ENCODE measurements at regions not wholly inside any gene's neighbourhood (a gene's known extent, or its start where the extent isn't known, plus 50 kb on each side); places are given as distances from the start of the nearest gene placed in this dataset.

- Histone ChIP-seq H3K9ac (ENCODE audit: low read depth in 2 of 2, low read length in 2 of 2) (no peak overlapping the region), H3K36me3 (no peaks in the 10 kb centered on the region), H3K4me1 (no peaks in the 10 kb centered on the region), H3K9me3 (no peaks in the 10 kb centered on the region), H3K27me3 (no peaks in the 10 kb centered on the region), H3K4me3 (no peak overlapping the region), H3K27ac (peak overlapping the region; percentile 5)
- no peak for TF ChIP-seq CTCF (IDR thresholded peaks at IDR 0.05)
- intact Hi-C loops (cut with DNase I), result no loop called here
- no peak for DNase-seq
These were observed 84.6 kb upstream of the WDR72 start for GRCh38 chr15:53843869-53844569.

- H3K36me3 ChIP-seq, result no peaks in the 10 kb centered on the region
- no peak overlapping the region for H3K9ac ChIP-seq (ENCODE audit: low read depth in 2 of 2, low read length in 2 of 2)
- H3K4me1 ChIP-seq, result no peaks in the 10 kb centered on the region
- intact Hi-C loops (cut with DNase I), result no loop called here
- no peak overlapping the region for H3K4me3 ChIP-seq
- no peak overlapping the region for H3K27ac ChIP-seq
- DNase-seq, result no peak
- H3K9me3 ChIP-seq, result no peaks in the 10 kb centered on the region
- H3K27me3 ChIP-seq, result no peaks in the 10 kb centered on the region
- no peak for TF ChIP-seq CTCF (IDR thresholded peaks at IDR 0.05)
These were observed 83.7 kb upstream of the WDR72 start for GRCh38 chr15:53843166-53843565.

GRCh38 chr15:53841651-53842050, 82.2 kb upstream of the WDR72 start:
- Histone ChIP-seq H3K36me3 (no peaks in the 10 kb centered on the region), H3K27me3 (no peaks in the 10 kb centered on the region), H3K4me3 (no peak overlapping the region), H3K9me3 (no peaks in the 10 kb centered on the region), H3K27ac (no peak overlapping the region), H3K4me1 (no peaks in the 10 kb centered on the region), H3K9ac (ENCODE audit: low read depth in 2 of 2, low read length in 2 of 2) (no peak overlapping the region)
- no peak for DNase-seq
- no peak for TF ChIP-seq CTCF (IDR thresholded peaks at IDR 0.05)
- intact Hi-C loops (cut with DNase I), result no loop called here

GRCh38 chr15:53840681-53841080, 81.2 kb upstream of the WDR72 start:
- TF ChIP-seq CTCF (IDR thresholded peaks at IDR 0.05), result no peak
- intact Hi-C loops (cut with DNase I), result no loop called here
- no peaks in the 10 kb centered on the region for H3K4me1 ChIP-seq

GRCh38 chr15:53837263-53837662, 77.8 kb upstream of the WDR72 start:
- Histone ChIP-seq H3K27me3 (no peaks in the 10 kb centered on the region), H3K36me3 (no peaks in the 10 kb centered on the region), H3K27ac (no peak overlapping the region), H3K4me3 (no peak overlapping the region), H3K9me3 (no peaks in the 10 kb centered on the region), H3K9ac (ENCODE audit: low read depth in 2 of 2, low read length in 2 of 2) (no peak overlapping the region), H3K4me1 (no peaks in the 10 kb centered on the region)
- no peak for TF ChIP-seq CTCF (IDR thresholded peaks at IDR 0.05)
- DNase-seq, result peak; percentile 87
- intact Hi-C loops (cut with DNase I), result no loop called here

More at GRCh38 chr15:53840681-53841080, 81.2 kb upstream of the WDR72 start:
- no peak overlapping the region for H3K27ac ChIP-seq
- H3K36me3 ChIP-seq, result no peaks in the 10 kb centered on the region
- H3K27me3 ChIP-seq, result no peaks in the 10 kb centered on the region
- H3K9me3 ChIP-seq, result no peaks in the 10 kb centered on the region
- no peak for DNase-seq
- H3K4me3 ChIP-seq, result no peak overlapping the region
- H3K9ac ChIP-seq (ENCODE audit: low read depth in 2 of 2, low read length in 2 of 2), result no peak overlapping the region

Data from colonic mucosa (tissue), 4 donors.